ENCODE measurements at regions not wholly inside any gene's neighbourhood (a gene's known extent, or its start where the extent isn't known, plus 50 kb on each side); places are given as distances from the start of the nearest gene placed in this dataset.
"Not testable (repeated sequence)": the region's sequence is repeated elsewhere in the genome, so short reads cannot be mapped to it uniquely, and the experiment has no call there.

- TF ChIP-seq CTCF (IDR thresholded peaks at IDR 0.05; ENCODE audit: low read depth, low read length), result no peak
- DNase-seq (ENCODE audit: low read depth in 1 of 2, low spot score in 1 of 2), result no peak
- no peak overlapping the region for H3K4me3 ChIP-seq
- peaks cover 13% of the 10 kb centered on the region for H3K4me1 ChIP-seq (ENCODE audit: low read depth)
- H3K27ac ChIP-seq, result no peak overlapping the region
- H3K9me3 ChIP-seq (ENCODE audit: low read depth), result no peaks in the 10 kb centered on the region
- H3K27me3 ChIP-seq, result no peaks in the 10 kb centered on the region
- no peaks in the 10 kb centered on the region for H3K36me3 ChIP-seq
These were observed 1277.9 kb upstream of the TENM4 start for GRCh38 chr11:80718611-80719291.

- DNase-seq (ENCODE audit: low read depth in 1 of 2, low spot score in 1 of 2), result peak in 1 of 2 donors; percentile 3
- H3K4me3 ChIP-seq, result no peak overlapping the region
- no peaks in the 10 kb centered on the region for H3K9me3 ChIP-seq (ENCODE audit: low read depth)
- H3K4me1 ChIP-seq (ENCODE audit: low read depth), result no peaks in the 10 kb centered on the region
- TF ChIP-seq CTCF (IDR thresholded peaks at IDR 0.05; ENCODE audit: low read depth, low read length), result no peak
- no peaks in the 10 kb centered on the region for H3K27me3 ChIP-seq
- no peaks in the 10 kb centered on the region for H3K36me3 ChIP-seq
- H3K27ac ChIP-seq, result no peak overlapping the region
These were observed 1261.4 kb upstream of the TENM4 start for GRCh38 chr11:80702264-80702663.

- Histone ChIP-seq H3K27me3 (no peaks in the 10 kb centered on the region), H3K27ac (no peak overlapping the region), H3K4me3 (no peak overlapping the region), H3K9me3 (ENCODE audit: low read depth) (no peaks in the 10 kb centered on the region), H3K36me3 (no peaks in the 10 kb centered on the region), H3K4me1 (ENCODE audit: low read depth) (no peaks in the 10 kb centered on the region)
- DNase-seq (ENCODE audit: low read depth in 1 of 2, low spot score in 1 of 2), result no peak
- no peak for TF ChIP-seq CTCF (IDR thresholded peaks at IDR 0.05; ENCODE audit: low read depth, low read length)
These were observed 1259.6 kb upstream of the TENM4 start for GRCh38 chr11:80700386-80700785.

GRCh38 chr11:80699406-80700177 is 1258.8 kb upstream of the TENM4 start:
- not testable (repeated sequence) for H3K27ac ChIP-seq
- DNase-seq (ENCODE audit: low read depth in 1 of 2, low spot score in 1 of 2), result peak in 1 of 2 donors; percentile 35

GRCh38 chr11:80698637-80699036 is 1257.8 kb upstream of the TENM4 start:
- no peak for TF ChIP-seq CTCF (IDR thresholded peaks at IDR 0.05; ENCODE audit: low read depth, low read length)
- no peaks in the 10 kb centered on the region for H3K27me3 ChIP-seq
- no peaks in the 10 kb centered on the region for H3K9me3 ChIP-seq (ENCODE audit: low read depth)
- peaks cover 4% of the 10 kb centered on the region for H3K4me1 ChIP-seq (ENCODE audit: low read depth)
- H3K36me3 ChIP-seq, result no peaks in the 10 kb centered on the region
- no peak overlapping the region for H3K4me3 ChIP-seq
- no peak for DNase-seq (ENCODE audit: low read depth in 1 of 2, low spot score in 1 of 2)
- H3K27ac ChIP-seq, result no peak overlapping the region

More at GRCh38 chr11:80699406-80700177, 1258.8 kb upstream of the TENM4 start:
- not testable (repeated sequence) for H3K4me3 ChIP-seq; H3K36me3 ChIP-seq; H3K9me3 ChIP-seq (ENCODE audit: low read depth); H3K27me3 ChIP-seq; H3K4me1 ChIP-seq (ENCODE audit: low read depth)

GRCh38 chr11:80694385-80694784 is 1253.6 kb upstream of the TENM4 start:
- Histone ChIP-seq H3K27ac (no peak overlapping the region), H3K36me3 (no peaks in the 10 kb centered on the region), H3K4me3 (no peak overlapping the region), H3K9me3 (ENCODE audit: low read depth) (no peaks in the 10 kb centered on the region), H3K4me1 (ENCODE audit: low read depth) (peaks cover 4% of the 10 kb centered on the region), H3K27me3 (no peaks in the 10 kb centered on the region)
- no peak for DNase-seq (ENCODE audit: low read depth in 1 of 2, low spot score in 1 of 2)
- TF ChIP-seq CTCF (IDR thresholded peaks at IDR 0.05; ENCODE audit: low read depth, low read length), result no peak
